Osteoblast (primary cell): ENCODE measurements at regions not wholly inside any gene's neighbourhood (a gene's known extent, or its start where the extent isn't known, plus 50 kb on each side); places are given as distances from the start of the nearest gene placed in this dataset.
A peak's percentile ranks its signal among the peaks of the same experiment; 100 is the strongest.
"Not testable (repeated sequence)": the region's sequence is repeated elsewhere in the genome, so short reads cannot be mapped to it uniquely, and the experiment has no call there.

Experiments used
- DNase-seq: peaks from one replicate; pipeline ENCODE4 v3.0.0; 2011; ENCODE audit warnings: low spot score, mixed read lengths; ENCODE audit not compliant: insufficient read length; ENCODE audit errors: missing footprints
- H2AFZ ChIP-seq: 2 replicates; pipeline ENCODE4 v1.6.0; 2011; ENCODE audit warnings: mild to moderate bottlenecking, low read length
- H3K27ac ChIP-seq: 2 replicates; pipeline ENCODE4 v1.5.1; 2011; ENCODE audit warnings: mild to moderate bottlenecking, low read depth, low read length, moderate library complexity
- H3K27me3 ChIP-seq: 2 replicates; pipeline ENCODE4 v1.6.0; 2012; ENCODE audit warnings: mild to moderate bottlenecking, control low read depth, inconsistent platforms, low read length, moderate library complexity; ENCODE audit not compliant: insufficient read depth
- H3K36me3 ChIP-seq: 2 replicates; pipeline ENCODE4 v1.5.1; 2011; ENCODE audit warnings: mild to moderate bottlenecking, low read length, control low read depth, moderate library complexity; ENCODE audit not compliant: insufficient read depth
- H3K4me1 ChIP-seq: 2 replicates; pipeline ENCODE4 v1.5.1; 2011; ENCODE audit warnings: mild to moderate bottlenecking, low read length, control low read depth, moderate library complexity; ENCODE audit not compliant: insufficient read depth
- H3K4me2 ChIP-seq: 2 replicates; pipeline ENCODE4 v1.6.0; 2011; ENCODE audit warnings: mild to moderate bottlenecking, low read length; ENCODE audit not compliant: insufficient read depth
- H3K4me3 ChIP-seq: fragments of 200-600 bp; sonication (generic); 3 replicates; pipeline ENCODE4 v1.5.1; 2012; ENCODE audit warnings: mild to moderate bottlenecking, low read length, inconsistent platforms; ENCODE audit not compliant: insufficient read depth
- H3K79me2 ChIP-seq: 2 replicates; pipeline ENCODE4 v1.6.0; 2012; ENCODE audit warnings: mild to moderate bottlenecking, low read length, control low read depth, inconsistent platforms; ENCODE audit not compliant: insufficient read depth
- H3K9me3 ChIP-seq: 2 replicates; pipeline ENCODE4 v1.5.1; 2011; ENCODE audit warnings: low read depth, low read length, control low read depth
- H4K20me1 ChIP-seq: 2 replicates; pipeline ENCODE4 v1.6.0; 2012; ENCODE audit warnings: mild to moderate bottlenecking, low read length, control low read depth; ENCODE audit not compliant: insufficient read depth
- CTCF ChIP-seq: IDR thresholded peaks from 2 replicates; pipeline ENCODE4 v1.5.1; 2011; ENCODE audit warnings: mild to moderate bottlenecking, low read depth, low read length, moderate library complexity; ENCODE audit errors: extremely low read depth

GRCh38 chr5:125981016-125981415, 442.2 kb upstream of the GRAMD2B start:
- TF ChIP-seq CTCF: no peak
- no peaks in the 10 kb centered on the region for H3K36me3 ChIP-seq
- H3K27ac ChIP-seq: no peak overlapping the region
- no peaks in the 10 kb centered on the region for H3K79me2 ChIP-seq
- H3K4me2 ChIP-seq: no peak overlapping the region
- H4K20me1 ChIP-seq: no peaks in the 10 kb centered on the region
- H3K4me3 ChIP-seq: no peak overlapping the region
- no peaks in the 10 kb centered on the region for H3K9me3 ChIP-seq
- H2AFZ ChIP-seq: no peak overlapping the region
- DNase-seq: no peak
- H3K27me3 ChIP-seq: peaks cover 2% of the 10 kb centered on the region
- H3K4me1 ChIP-seq: no peaks in the 10 kb centered on the region

GRCh38 chr5:125987677-125988255, 435.4 kb upstream of the GRAMD2B start:
- TF ChIP-seq CTCF: peak; percentile 23
- Histone ChIP-seq H3K27ac (no peak overlapping the region), H4K20me1 (no peaks in the 10 kb centered on the region), H3K27me3 (no peaks in the 10 kb centered on the region), H3K9me3 (no peaks in the 10 kb centered on the region), H3K79me2 (no peaks in the 10 kb centered on the region), H3K4me1 (no peaks in the 10 kb centered on the region), H3K4me3 (no peak overlapping the region), H2AFZ (no peak overlapping the region), H3K4me2 (no peak overlapping the region), H3K36me3 (no peaks in the 10 kb centered on the region)
- no peak for DNase-seq

GRCh38 chr5:125992050-125992449, 431.2 kb upstream of the GRAMD2B start:
- no peak overlapping the region for H3K27ac ChIP-seq
- no peaks in the 10 kb centered on the region for H3K36me3 ChIP-seq
- no peaks in the 10 kb centered on the region for H3K79me2 ChIP-seq
- no peak for DNase-seq
- H3K4me3 ChIP-seq: no peak overlapping the region
- no peaks in the 10 kb centered on the region for H3K4me1 ChIP-seq
- peak overlapping the region; percentile 20 for H2AFZ ChIP-seq
- no peaks in the 10 kb centered on the region for H3K27me3 ChIP-seq
- TF ChIP-seq CTCF: no peak
- H3K9me3 ChIP-seq: no peaks in the 10 kb centered on the region
- no peak overlapping the region for H3K4me2 ChIP-seq
- H4K20me1 ChIP-seq: no peaks in the 10 kb centered on the region

GRCh38 chr5:125999271-126000030, 423.8 kb upstream of the GRAMD2B start:
- not testable (repeated sequence) for DNase-seq, H3K9me3 ChIP-seq, H3K4me2 ChIP-seq, H3K79me2 ChIP-seq, H4K20me1 ChIP-seq, H3K4me3 ChIP-seq, H3K27ac ChIP-seq, H2AFZ ChIP-seq, H3K27me3 ChIP-seq, H3K36me3 ChIP-seq
- H3K4me1 ChIP-seq: peaks cover 38% of the 10 kb centered on the region
